ES-I3 (cell line): ENCODE measurements at regions not wholly inside any gene's neighbourhood (a gene's known extent, or its start where the extent isn't known, plus 50 kb on each side); places are given as distances from the start of the nearest gene placed in this dataset.

ENCODE experiments used
- H3K36me3 ChIP-seq: 2 replicates; pipeline ENCODE4 v1.6.1; 2013; ENCODE audit warnings: mild to moderate bottlenecking, low read length, control low read depth, moderate library complexity; ENCODE audit not compliant: insufficient read depth
- H3K4me1 ChIP-seq: 2 replicates; pipeline ENCODE4 v1.6.1; 2013; ENCODE audit warnings: mild to moderate bottlenecking, control low read depth, low read length; ENCODE audit not compliant: insufficient read depth
- H3K9ac ChIP-seq: 2 replicates; pipeline ENCODE4 v1.6.1; 2013; ENCODE audit warnings: low read depth, mild to moderate bottlenecking, low read length, moderate library complexity
- H3K9me3 ChIP-seq: 2 replicates; pipeline ENCODE4 v1.6.1; 2013; ENCODE audit warnings: mild to moderate bottlenecking, low read length, moderate library complexity; ENCODE audit not compliant: control insufficient read depth, insufficient read depth

DNA sequence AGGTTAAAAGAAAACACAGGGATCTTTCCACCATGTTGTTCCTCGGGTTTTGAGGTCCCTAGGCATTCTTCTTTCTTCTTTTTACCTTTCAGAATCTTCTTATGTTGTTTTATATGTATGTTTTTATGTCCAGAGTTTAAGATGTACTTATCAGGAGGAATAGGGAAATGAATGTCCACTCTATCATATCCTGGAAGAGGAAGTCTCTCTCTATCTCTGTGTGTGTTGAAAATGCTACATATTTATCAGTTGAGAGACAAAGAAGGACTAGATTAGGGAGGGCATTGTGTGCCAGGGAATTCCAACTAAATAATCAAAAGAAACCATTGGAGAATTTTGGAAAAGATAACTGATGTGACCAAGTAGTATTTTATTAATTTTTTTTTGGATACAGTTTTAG is 200.5 kb upstream of the POT1 start:
- H3K9ac ChIP-seq = no peak overlapping the region
- no peaks in the 10 kb centered on the region for H3K4me1 ChIP-seq
- no peaks in the 10 kb centered on the region for H3K9me3 ChIP-seq
- no peaks in the 10 kb centered on the region for H3K36me3 ChIP-seq

DNA sequence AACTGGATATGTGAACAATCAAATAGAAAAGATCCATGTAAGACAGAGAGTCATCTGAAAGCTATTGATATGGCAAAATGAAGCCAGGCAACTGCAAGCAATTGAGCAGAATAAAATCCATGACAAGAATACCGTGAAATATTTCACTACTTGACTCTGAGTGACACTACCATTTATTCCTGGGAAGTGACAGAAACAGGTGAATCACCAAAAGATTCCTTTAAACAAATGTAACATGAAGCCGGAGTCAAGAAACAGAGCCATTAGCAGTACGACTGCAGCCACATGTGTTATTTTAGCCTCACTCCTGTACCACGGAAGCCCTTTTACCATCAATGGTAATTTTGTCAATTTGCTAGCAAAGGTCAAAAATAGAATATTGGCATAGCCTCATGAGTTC is 197.7 kb upstream of the POT1 start:
- H3K4me1 ChIP-seq = no peaks in the 10 kb centered on the region
- no peak overlapping the region for H3K9ac ChIP-seq
- H3K36me3 ChIP-seq = no peaks in the 10 kb centered on the region
- no peaks in the 10 kb centered on the region for H3K9me3 ChIP-seq

DNA sequence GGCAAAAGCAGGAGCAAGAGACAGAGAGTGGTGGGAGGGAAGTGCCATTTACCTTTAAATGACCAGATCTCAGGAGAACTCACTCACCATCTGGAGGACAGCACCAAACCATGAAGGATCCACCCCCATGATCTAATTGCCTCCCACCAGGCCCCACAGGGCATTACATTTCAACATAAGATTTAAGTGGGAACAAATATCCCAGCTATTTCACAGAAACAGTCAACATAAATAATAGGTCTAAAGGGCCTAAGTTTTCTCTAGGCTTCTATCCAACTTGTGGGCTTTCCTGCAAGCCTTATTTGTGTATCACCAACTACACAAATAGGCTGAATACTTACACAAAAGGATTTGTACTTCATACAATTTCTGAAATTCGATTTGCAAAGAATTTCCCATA is 196.8 kb upstream of the POT1 start:
- H3K4me1 ChIP-seq = no peaks in the 10 kb centered on the region
- H3K9me3 ChIP-seq = no peaks in the 10 kb centered on the region
- H3K36me3 ChIP-seq = no peaks in the 10 kb centered on the region
- no peak overlapping the region for H3K9ac ChIP-seq

DNA sequence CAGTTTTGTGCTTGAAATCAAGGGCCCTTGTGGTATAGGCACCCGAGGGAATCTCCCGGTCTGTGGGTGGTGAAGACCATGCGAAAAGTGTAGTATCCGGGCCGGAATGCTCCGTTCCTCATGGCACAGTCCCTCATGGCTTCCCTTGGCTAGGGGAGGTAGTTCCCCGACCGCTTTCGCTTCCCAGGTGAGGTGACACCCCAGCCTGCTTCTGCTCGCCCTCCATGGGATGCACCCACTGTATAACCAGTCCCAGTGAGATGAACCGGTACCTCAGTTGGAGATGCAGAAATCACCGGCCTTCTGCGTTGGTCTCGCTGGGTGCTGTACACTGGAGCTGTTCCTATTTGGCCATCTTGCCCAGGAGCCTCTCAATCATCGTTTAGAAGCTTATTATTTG is 195.7 kb upstream of the POT1 start:
- no peaks in the 10 kb centered on the region for H3K36me3 ChIP-seq
- H3K4me1 ChIP-seq = no peaks in the 10 kb centered on the region
- no peaks in the 10 kb centered on the region for H3K9me3 ChIP-seq
- no peak overlapping the region for H3K9ac ChIP-seq

DNA sequence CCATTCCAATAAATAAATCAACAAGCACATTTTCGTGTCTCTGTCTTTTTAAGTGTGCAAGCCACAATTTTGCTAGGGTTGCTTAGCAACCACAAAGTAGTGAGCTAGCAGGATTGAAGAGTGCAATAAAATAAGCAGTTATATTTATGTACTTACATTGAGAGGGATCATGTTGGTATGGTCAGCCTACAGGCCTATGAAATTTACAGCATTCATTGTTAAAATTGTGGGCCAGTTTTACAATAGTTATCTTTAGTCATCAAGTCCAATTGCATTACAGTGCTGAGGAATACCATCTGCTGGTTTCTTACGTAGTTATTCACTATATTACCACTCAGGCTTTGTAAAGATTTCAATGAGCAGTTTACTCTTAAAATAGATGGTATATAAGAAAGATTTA is 192.5 kb upstream of the POT1 start:
- Histone ChIP-seq H3K9ac (no peak overlapping the region), H3K9me3 (no peaks in the 10 kb centered on the region), H3K36me3 (no peaks in the 10 kb centered on the region), H3K4me1 (peaks cover 4% of the 10 kb centered on the region; the same call in 1 of the 2 replicates)

DNA sequence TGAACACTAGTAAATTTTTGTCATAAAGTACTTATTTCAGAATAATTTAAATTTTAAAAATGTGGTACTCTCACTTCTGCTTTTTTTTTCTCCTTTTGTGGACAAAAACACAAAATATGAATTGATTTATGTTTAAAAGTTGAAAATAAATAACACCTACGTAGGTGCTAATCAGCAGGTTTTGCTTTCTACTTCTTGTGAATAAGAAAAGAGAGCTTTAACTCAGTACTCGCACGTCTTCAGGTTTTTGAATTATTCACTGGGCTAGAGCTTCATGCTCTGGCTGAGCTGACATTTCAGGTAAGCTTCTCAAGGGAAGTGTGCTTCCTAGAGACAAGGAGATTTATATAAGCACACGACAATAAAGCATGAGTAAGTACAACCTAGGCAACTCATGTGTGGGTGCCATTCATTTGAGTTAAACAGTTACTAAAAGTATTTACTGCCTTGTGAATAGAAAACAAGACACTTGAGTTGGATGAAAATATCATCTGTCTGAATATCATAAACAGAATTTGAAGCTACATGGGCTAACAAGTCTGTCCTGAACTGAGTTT is 190.0 kb upstream of the POT1 start:
- no peaks in the 10 kb centered on the region for H3K9me3 ChIP-seq
- no peak overlapping the region for H3K9ac ChIP-seq
- no peaks in the 10 kb centered on the region for H3K36me3 ChIP-seq
- H3K4me1 ChIP-seq = peaks cover 4% of the 10 kb centered on the region; the same call in 1 of the 2 replicates

DNA sequence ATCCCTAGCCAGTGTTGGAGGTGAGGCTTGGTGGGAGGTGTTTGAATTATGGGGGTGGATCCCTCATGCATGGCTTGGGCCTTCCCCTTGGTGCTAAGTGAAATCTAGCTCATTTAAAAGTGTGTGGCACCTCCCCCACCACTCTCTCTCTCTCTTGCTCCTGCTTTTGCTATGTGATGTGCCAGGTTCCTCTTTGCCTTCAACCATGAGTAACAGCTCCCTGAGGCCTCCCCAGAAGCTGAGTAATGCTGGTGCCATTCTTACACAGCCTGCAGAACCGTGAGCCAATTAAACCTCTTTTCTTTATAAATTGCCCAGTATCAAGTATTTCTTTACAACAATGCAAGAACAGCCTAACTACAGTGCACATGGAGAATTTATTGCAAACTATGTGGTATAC is 188.8 kb upstream of the POT1 start:
- Histone ChIP-seq H3K9ac (no peak overlapping the region), H3K9me3 (no peaks in the 10 kb centered on the region), H3K4me1 (peaks cover 4% of the 10 kb centered on the region; the same call in 1 of the 2 replicates), H3K36me3 (no peaks in the 10 kb centered on the region)

DNA sequence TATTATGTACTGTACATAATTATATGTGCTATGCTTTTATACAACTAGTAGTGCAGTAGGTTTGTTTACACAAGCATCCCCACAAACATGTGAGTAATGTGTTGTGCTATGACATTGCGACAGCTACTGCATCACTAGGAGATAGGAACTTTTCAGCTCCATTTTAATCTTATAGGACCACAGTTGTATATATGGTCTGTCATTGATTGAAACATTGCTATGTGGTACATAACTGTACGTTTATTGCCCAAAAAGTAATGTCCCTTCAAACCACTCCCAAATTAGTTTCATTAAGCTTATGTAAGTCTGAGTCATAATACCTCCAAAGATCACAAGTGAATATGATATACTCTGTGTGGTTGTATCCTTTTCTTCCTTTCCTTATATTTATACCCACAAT is 183.2 kb upstream of the POT1 start:
- H3K36me3 ChIP-seq = no peaks in the 10 kb centered on the region
- no peak overlapping the region for H3K9ac ChIP-seq
- no peaks in the 10 kb centered on the region for H3K4me1 ChIP-seq
- H3K9me3 ChIP-seq = peaks cover 6% of the 10 kb centered on the region; the same call in 1 of the 2 replicates

DNA sequence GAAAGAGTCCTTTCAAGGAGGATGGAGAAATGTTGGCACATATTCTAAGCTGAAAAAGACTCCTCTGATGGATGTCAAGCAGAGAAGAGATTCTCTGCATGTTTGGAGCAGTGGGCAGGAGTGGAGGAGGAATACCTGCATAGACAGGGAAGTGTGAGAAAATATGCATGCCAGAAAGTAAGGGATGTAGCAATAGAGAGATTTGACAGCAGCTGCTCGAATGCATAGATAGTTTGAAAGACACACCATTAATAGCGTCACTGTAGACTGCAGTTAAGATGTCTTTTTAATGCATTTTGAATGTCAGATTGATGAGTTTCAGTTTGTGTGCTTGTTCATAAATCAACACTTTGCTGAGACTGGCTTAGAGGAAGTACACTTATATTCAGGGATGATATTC is 169.9 kb upstream of the POT1 start:
- H3K4me1 ChIP-seq = peaks cover 4% of the 10 kb centered on the region
- no peaks in the 10 kb centered on the region for H3K9me3 ChIP-seq
- no peaks in the 10 kb centered on the region for H3K36me3 ChIP-seq
- H3K9ac ChIP-seq = no peak overlapping the region

DNA sequence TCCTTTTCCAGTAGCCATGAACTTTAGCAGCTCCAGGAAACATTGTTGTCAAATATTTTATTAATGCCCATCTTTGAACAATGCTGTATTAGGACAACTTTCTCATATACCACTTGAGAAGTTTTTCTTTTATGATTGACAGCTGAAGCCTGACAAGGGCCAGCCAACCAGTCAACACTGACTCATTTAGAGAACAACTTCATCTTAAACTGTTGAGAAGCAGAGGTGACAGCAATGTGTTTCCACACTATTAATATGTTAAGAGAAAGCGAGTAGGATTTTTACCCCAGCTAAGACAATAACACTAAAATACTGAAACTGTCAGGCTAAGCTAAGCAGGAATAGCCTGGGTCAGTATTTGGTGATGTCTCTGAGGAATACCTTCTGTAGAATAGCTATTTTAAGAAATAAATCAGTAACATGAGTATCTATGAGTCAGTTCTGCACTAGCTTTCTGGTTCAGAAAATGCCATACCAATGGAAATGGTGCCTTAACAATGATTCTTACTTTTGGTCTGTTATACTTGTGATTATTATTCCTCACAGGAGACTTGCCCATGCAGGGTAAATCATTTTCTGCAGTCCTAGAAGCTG is 168.8 kb upstream of the POT1 start:
- H3K9me3 ChIP-seq = no peaks in the 10 kb centered on the region
- H3K9ac ChIP-seq = no peak overlapping the region
- H3K36me3 ChIP-seq = no peaks in the 10 kb centered on the region
- H3K4me1 ChIP-seq = peaks cover 6% of the 10 kb centered on the region

DNA sequence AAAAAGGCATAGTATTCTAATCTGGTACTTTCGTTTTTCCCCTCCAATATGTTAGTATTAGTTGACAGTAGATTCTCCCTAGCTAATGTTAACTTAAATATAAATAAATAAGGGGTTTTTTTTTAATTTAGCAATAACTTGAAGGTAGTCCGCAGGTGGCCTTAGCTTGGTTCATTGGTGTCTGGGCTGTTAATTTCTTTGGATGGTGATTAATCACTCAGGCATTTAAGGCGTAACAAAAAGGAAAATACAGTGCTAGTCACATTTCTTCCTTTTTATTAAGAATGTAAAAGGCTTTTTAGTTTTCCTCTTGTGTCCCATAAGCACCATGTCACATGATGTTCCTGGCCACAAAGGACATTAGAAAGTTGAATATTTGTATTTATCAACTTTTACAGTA is 161.0 kb upstream of the POT1 start:
- H3K9ac ChIP-seq = no peak overlapping the region
- H3K9me3 ChIP-seq = no peaks in the 10 kb centered on the region
- peaks cover 12% of the 10 kb centered on the region for H3K4me1 ChIP-seq

DNA sequence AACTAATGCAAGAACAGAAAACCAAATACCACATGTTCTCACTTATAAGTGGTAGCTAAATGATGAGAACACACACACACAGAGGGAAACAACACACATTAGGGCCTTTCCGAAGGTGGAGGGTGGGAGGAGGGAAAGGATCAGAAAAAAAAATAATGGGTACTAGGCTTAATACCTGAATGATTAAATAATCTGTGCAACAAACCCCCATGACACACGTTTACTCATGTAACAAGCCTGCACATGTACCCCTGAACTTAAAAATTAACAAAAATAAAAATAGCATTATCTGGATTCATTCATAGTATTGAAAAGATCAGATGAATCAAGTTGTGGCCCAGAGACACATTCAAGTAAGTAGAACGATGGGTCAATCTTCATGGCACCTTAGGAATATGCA is 159.5 kb upstream of the POT1 start:
- Histone ChIP-seq H3K9ac (no peak overlapping the region), H3K9me3 (no peaks in the 10 kb centered on the region), H3K4me1 (peaks cover 6% of the 10 kb centered on the region; the same call in 1 of the 2 replicates), H3K36me3 (no peaks in the 10 kb centered on the region)

More for the DNA sequence above, 161.0 kb upstream of the POT1 start:
- no peaks in the 10 kb centered on the region for H3K36me3 ChIP-seq

DNA sequence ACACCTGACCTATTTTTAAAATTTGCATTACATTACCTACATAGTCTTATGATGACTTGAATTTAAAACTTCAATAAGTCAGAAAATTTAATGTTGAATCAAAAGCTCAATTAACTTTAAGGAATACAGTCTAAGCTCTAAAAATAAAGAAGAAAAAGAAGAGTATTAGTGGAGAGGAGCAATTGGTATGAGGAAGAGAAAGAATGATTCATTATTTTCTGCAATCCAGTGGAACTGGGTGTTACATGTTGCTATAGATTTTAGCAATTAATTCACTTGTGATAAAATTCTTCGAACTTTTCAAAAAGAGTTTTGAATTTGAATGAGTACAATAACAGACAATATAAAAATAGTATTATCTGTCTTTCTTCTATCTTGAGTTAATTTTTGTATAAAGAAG is 158.9 kb upstream of the POT1 start:
- H3K36me3 ChIP-seq = no peaks in the 10 kb centered on the region
- no peaks in the 10 kb centered on the region for H3K9me3 ChIP-seq
- H3K9ac ChIP-seq = no peak overlapping the region
- H3K4me1 ChIP-seq = peaks cover 6% of the 10 kb centered on the region; the same call in 1 of the 2 replicates

DNA sequence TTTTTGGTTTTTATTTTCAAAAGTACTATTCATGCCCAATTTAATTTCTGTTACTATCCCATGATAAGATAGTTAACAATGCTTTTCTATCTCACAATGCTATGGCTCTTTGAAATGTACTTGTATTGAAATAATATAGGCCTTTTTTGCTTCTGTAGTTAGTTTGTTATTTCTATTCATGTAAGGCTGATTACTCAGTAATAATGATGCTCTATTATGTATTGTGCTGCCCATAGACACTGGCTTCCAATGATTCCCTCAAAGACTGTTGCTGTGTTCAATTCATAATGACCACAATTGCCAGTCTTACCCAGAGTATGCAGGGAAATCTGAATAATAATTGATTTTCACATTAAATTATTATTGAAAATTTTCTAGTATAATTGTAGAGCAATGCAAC is 155.5 kb upstream of the POT1 start:
- Histone ChIP-seq H3K4me1 (no peaks in the 10 kb centered on the region; the same call in 1 of the 2 replicates), H3K9ac (no peak overlapping the region), H3K9me3 (no peaks in the 10 kb centered on the region), H3K36me3 (no peaks in the 10 kb centered on the region)

DNA sequence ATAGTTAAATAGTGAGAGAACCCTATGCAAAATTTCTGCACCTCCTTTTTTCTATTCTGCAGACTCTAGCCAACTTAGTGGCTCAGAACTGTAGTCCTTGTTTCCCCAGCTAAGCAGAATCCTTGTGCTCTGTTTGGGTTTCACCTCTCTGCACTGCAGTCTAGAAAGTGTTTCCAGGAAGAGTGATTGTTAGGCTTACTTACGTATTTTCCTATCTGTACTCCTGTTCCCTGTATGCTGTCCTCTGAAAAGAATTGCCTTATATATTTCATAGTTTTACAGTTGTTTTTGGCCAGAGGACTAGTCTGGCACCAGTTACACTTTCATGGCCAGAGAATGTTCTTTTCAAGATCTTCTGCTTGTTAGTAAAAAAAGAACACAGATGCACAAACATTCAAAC is 154.6 kb upstream of the POT1 start:
- H3K9ac ChIP-seq = no peak overlapping the region
- H3K9me3 ChIP-seq = no peaks in the 10 kb centered on the region
- H3K36me3 ChIP-seq = no peaks in the 10 kb centered on the region
- no peaks in the 10 kb centered on the region; the same call in 1 of the 2 replicates for H3K4me1 ChIP-seq
